K562 (cell line): ENCODE measurements at regions not wholly inside any gene's neighbourhood (a gene's known extent, or its start where the extent isn't known, plus 50 kb on each side); places are given as distances from the start of the nearest gene placed in this dataset.

Experiments
- ATAC-seq: fragments of 200-7000 bp; cut with Tn5 transposase; 3 replicates; pipeline ENCODE4 v1.9.1; 2020; ENCODE audit warnings: moderate library complexity
- BruUV-seq: library from RNA; stranded (reverse); fragments of 400-500 nt; replicated peaks from 2 replicates; lab custom pipeline; 2021; lab: Mats Ljungman, UMichigan
- CTCF ChIA-PET: fragments of 300-600 bp; formaldehyde crosslinking; extraction: SDS; loops from one replicate; lab custom pipeline; 2021; ENCODE audit warnings: low intra/inter-chr PET ratio; lab: Yijun Ruan, JAX
- POLR2A ChIA-PET: fragments of 300-600, 350-650 bp; sonication (Branson Sonifier 250); formaldehyde crosslinking; extraction: SDS; loops from one replicate; lab custom pipeline; 2021; ENCODE audit warnings: antibody characterized with exemption, inconsistent platforms; lab: Yijun Ruan, JAX
- DNase-seq, 4 experiments: peaks; one replicate each; pipeline versions ENCODE4 v3.0.0 to v3.0.0-alpha.2; 2011 to 2018; ENCODE audit warnings: low spot score in 3 of 4, mixed read lengths in 3 of 4; ENCODE audit errors: extremely low read depth in 1 of 4
- FAIRE-seq: peaks from 2 replicates; lab custom pipeline; 2011; peaks lifted over from hg19 to GRCh38; lab: Jason Lieb, UNC
- H2AFZ ChIP-seq: 2 replicates; pipeline ENCODE4 v1.6.0; 2011; ENCODE audit warnings: low read depth, low read length, control low read depth, inconsistent platforms
- H3K27ac ChIP-seq: fragments of 200-600 bp; 3 replicates; pipeline ENCODE4 v1.8.0; 2011; ENCODE audit warnings: low read depth, mild to moderate bottlenecking, control low read depth, inconsistent platforms, low read length, moderate library complexity, mixed read lengths; ENCODE audit errors: extremely low read depth
- H3K27me3 ChIP-seq, 2 experiments: fragments of 300-600 bp in 1 of 2; 2 replicates in 1 of 2; 3 replicates in 1 of 2; pipeline versions ENCODE4 v1.6.0 to v1.8.0; 2011; ENCODE audit warnings: inconsistent platforms in 2 of 2, low read length in 2 of 2, mild to moderate bottlenecking in 1 of 2, mixed read lengths in 1 of 2, moderate library complexity in 1 of 2; ENCODE audit not compliant: control insufficient read depth in 2 of 2, insufficient read depth in 2 of 2
- H3K36me3 ChIP-seq: fragments of 300-600 bp; 3 replicates; pipeline ENCODE4 v1.8.0; 2011; ENCODE audit warnings: mild to moderate bottlenecking, low read length, inconsistent platforms; ENCODE audit not compliant: control insufficient read depth, insufficient read depth
- H3K4me1 ChIP-seq, 2 experiments: fragments of 200-600 bp in 1 of 2; replicated peaks in 1 of 2; 2 replicates in 1 of 2; 3 replicates in 1 of 2; pipeline versions ENCODE4 v1.5.1 to v1.8.0; 2011; ENCODE audit warnings: inconsistent platforms in 2 of 2, low read length in 2 of 2, mild to moderate bottlenecking in 1 of 2, mixed read lengths in 1 of 2, moderate library complexity in 1 of 2; ENCODE audit not compliant: control insufficient read depth in 2 of 2, insufficient read depth in 2 of 2
- H3K4me2 ChIP-seq: 2 replicates; pipeline ENCODE4 v1.6.1; 2011; ENCODE audit warnings: low read length, control low read depth, inconsistent platforms, mixed read lengths; ENCODE audit not compliant: insufficient read depth
- H3K4me3 ChIP-seq: fragments of 200-600 bp; sonication (generic), shearing (Covaris generic); 2 replicates; pipeline ENCODE4 v1.5.1; 2016; ENCODE audit warnings: control low read depth, inconsistent platforms
- H3K79me2 ChIP-seq: fragments of 200-600 bp; 3 replicates; pipeline ENCODE4 v1.8.0; 2011; ENCODE audit warnings: low read length, inconsistent platforms; ENCODE audit not compliant: control insufficient read depth, insufficient read depth
- H3K9ac ChIP-seq, 2 experiments: 2 replicates each; pipeline versions ENCODE4 v1.6.0 to v1.6.1; 2011; ENCODE audit warnings: low read depth in 2 of 2, low read length in 2 of 2, control low read depth in 1 of 2, inconsistent platforms in 1 of 2, mild to moderate bottlenecking in 1 of 2, mixed read lengths in 1 of 2; ENCODE audit not compliant: insufficient read depth in 1 of 2
- H3K9me1 ChIP-seq: one replicate; pipeline ENCODE4 v1.6.0; 2011; ENCODE audit warnings: inconsistent platforms, mild to moderate bottlenecking, low read length, moderate library complexity; ENCODE audit not compliant: control insufficient read depth, insufficient read depth
- H3K9me3 ChIP-seq: replicated peaks from 2 replicates; pipeline ENCODE4 v1.5.1; 2011; ENCODE audit warnings: low read depth, low read length, inconsistent platforms; ENCODE audit not compliant: control insufficient read depth, insufficient read depth
- H4K20me1 ChIP-seq: replicated peaks from 2 replicates; pipeline ENCODE4 v1.6.1; 2011; ENCODE audit warnings: low read length, inconsistent platforms, mixed read lengths; ENCODE audit not compliant: control insufficient read depth, insufficient read depth
- BRF1 ChIP-seq: IDR thresholded peaks from 3 replicates; pipeline ENCODE4 v1.6.1; 2011; ENCODE audit warnings: borderline replicate concordance, mild to moderate bottlenecking; ENCODE audit not compliant: insufficient read length; ENCODE audit errors: extremely low read depth
- CBX8 ChIP-seq: fragments of 200-600 bp; sonication (generic); IDR thresholded peaks from 2 replicates; pipeline ENCODE4 v1.6.1; 2012; ENCODE audit warnings: borderline replicate concordance, mixed run types, low read depth, mild to moderate bottlenecking, moderate library complexity, mixed read lengths, low read length, control low read depth, inconsistent platforms; ENCODE audit not compliant: poor library complexity, severe bottlenecking; ENCODE audit errors: extremely low read depth
- KAT7 ChIP-seq: sonication (generic); formaldehyde crosslinking; IDR thresholded peaks from 2 replicates; pipeline ENCODE4 v1.8.0; 2022; ENCODE audit warnings: missing genetic modification reagents, mild to moderate bottlenecking, borderline replicate concordance
- MAZ ChIP-seq, 2 experiments: fragments of 450-650 bp in 1 of 2; sonication (generic) in 1 of 2; formaldehyde crosslinking; IDR thresholded peaks in 1 of 2; conservative IDR thresholded peaks in 1 of 2; 2 replicates each; pipeline versions ENCODE4 v1.4.0 to v1.5.0; 2020; ENCODE audit warnings: mild to moderate bottlenecking in 1 of 2, missing genetic modification reagents in 1 of 2
- MEF2A ChIP-seq: IDR thresholded peaks from 2 replicates; pipeline ENCODE4 v1.6.1; 2011; ENCODE audit warnings: low read depth, mild to moderate bottlenecking, low read length, moderate library complexity; ENCODE audit not compliant: control insufficient read depth
- MXI1 ChIP-seq: IDR thresholded peaks from 2 replicates; pipeline ENCODE4 v1.6.1; 2011; ENCODE audit warnings: low read depth, mild to moderate bottlenecking, improper control_type of control experiment, low read length
- POU5F1 ChIP-seq: fragments of 150-350 bp; IDR thresholded peaks from 2 replicates; pipeline ENCODE4 v1.6.1; 2014; ENCODE audit warnings: borderline replicate concordance, low read length, low read depth, mild to moderate bottlenecking; ENCODE audit not compliant: partially characterized antibody
- ZC3H11A ChIP-seq: IDR thresholded peaks from 2 replicates; pipeline ENCODE4 v1.6.1; 2012; ENCODE audit warnings: low read depth, low read length, improper control_type of control experiment
- ZFP36 ChIP-seq: fragments of 150-350 bp; IDR thresholded peaks from 2 replicates; pipeline ENCODE4 v1.6.1; 2018; ENCODE audit warnings: low read length, low read depth; ENCODE audit not compliant: partially characterized antibody
- ZKSCAN3 ChIP-seq: fragments of 250-450 bp; sonication (Bioruptor Pico); IDR thresholded peaks from 2 replicates; pipeline ENCODE4 v1.4.0; 2020
- ZNF668 ChIP-seq: fragments of 250-450 bp; sonication (Bioruptor Pico); IDR thresholded peaks from 2 replicates; pipeline ENCODE4 v1.8.0; 2022; ENCODE audit warnings: mild to moderate bottlenecking, inconsistent platforms
- WGBS: fragments of 100-300 bp; shearing (Covaris generic); methylation state at CpG from one replicate; pipeline ENCODE4 v1.1.6; 2016; ENCODE audit warnings: low coverage, mixed read lengths; ENCODE audit not compliant: insufficient coverage; ENCODE audit errors: missing lambda C conversion rate; 5-methylcytosine and 5-hydroxymethylcytosine counted together
- in situ Hi-C: fragments of 300-500 bp; cut with MboI; formaldehyde crosslinking; loops from 4 replicates; pipeline ENCODE4 v1.15.0; 2018; ENCODE audit warnings: inconsistent platforms, mixed read lengths
- intact Hi-C: fragments of 100-400 bp; cut with micrococcal nuclease; formaldehyde crosslinking; loops from 2 replicates; pipeline ENCODE4 v1.14.2; 2022
- TF ChIP-seq, protein P1 (sequence below): IDR thresholded peaks from 3 replicates; pipeline ENCODE4 v1.6.1; 2011; ENCODE audit warnings: borderline replicate concordance, mild to moderate bottlenecking; ENCODE audit not compliant: insufficient read length, insufficient read depth
- TF ChIP-seq, protein P2 (sequence below), 2 experiments: fragments of 450-650 bp; IDR thresholded peaks; 2 replicates each; pipeline ENCODE4 v1.6.1; 2016
- TF ChIP-seq, protein P3 (sequence below): conservative IDR thresholded peaks from 2 replicates; pipeline ENCODE4 v1.6.1; 2011; ENCODE audit warnings: low read depth, mild to moderate bottlenecking, low read length; ENCODE audit not compliant: control insufficient read depth

DNA sequence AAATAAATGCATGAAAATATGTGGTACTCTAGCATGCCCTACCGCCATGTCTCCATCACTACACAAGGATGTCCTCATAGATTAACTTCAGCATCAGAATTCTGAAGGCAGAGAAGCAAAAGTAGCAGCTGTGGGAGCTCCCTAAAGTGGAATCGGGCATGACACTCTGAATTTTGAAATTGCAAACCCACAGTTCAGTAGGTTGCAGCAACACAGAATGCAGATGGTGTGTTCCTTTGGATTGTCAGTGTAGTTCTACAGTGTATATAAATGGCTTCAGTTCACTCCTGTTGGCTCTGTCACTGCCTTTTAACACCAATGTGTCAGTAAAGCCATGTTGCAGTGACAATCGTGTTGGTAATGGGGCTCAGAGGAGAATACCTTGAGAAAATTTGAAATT, 973.6 kb upstream of the WWC1 start:
- Histone ChIP-seq H3K36me3 (no peaks in the 10 kb centered on the region), H3K27ac (no peak overlapping the region), H4K20me1 (no peaks in the 10 kb centered on the region), H3K4me3 (no peak overlapping the region), H3K4me2 (no peak overlapping the region), H3K9me1 (no peaks in the 10 kb centered on the region), H3K27me3 (no peaks in the 10 kb centered on the region), H3K79me2 (no peaks in the 10 kb centered on the region), H3K9me3 (no peaks in the 10 kb centered on the region), H3K9ac (no peak overlapping the region), H3K4me1 (no peaks in the 10 kb centered on the region), H2AFZ (no peak overlapping the region)
- FAIRE-seq (no peak), ATAC-seq (no peak), DNase-seq (no peak)
- intact Hi-C loops = no loop called here
- 0% methylated on average over 3 of the region's 3 CpGs for WGBS
- ChIA-PET CTCF (no interaction called here), POLR2A (no interaction called here)
- in situ Hi-C loops = no loop called here
- no TSS peak for BruUV-seq
- TF ChIP-seq, protein P1, sequence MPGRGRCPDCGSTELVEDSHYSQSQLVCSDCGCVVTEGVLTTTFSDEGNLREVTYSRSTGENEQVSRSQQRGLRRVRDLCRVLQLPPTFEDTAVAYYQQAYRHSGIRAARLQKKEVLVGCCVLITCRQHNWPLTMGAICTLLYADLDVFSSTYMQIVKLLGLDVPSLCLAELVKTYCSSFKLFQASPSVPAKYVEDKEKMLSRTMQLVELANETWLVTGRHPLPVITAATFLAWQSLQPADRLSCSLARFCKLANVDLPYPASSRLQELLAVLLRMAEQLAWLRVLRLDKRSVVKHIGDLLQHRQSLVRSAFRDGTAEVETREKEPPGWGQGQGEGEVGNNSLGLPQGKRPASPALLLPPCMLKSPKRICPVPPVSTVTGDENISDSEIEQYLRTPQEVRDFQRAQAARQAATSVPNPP = no peak
- TF ChIP-seq BRF1 (no peak), KAT7 (CRISPR knock-in tag) (no peak), ZC3H11A (no peak), ZKSCAN3 (no peak), ZFP36 (no peak), ZNF668 (no peak), CBX8 (no peak), MEF2A (no peak), MAZ (CRISPR knock-in tag; conservative IDR thresholded peaks at IDR 0.05 in 1 of 2, IDR thresholded peaks at IDR 0.05 in 1 of 2) (no peak), POU5F1 (no peak), MXI1 (no peak)
- TF ChIP-seq, protein P2, sequence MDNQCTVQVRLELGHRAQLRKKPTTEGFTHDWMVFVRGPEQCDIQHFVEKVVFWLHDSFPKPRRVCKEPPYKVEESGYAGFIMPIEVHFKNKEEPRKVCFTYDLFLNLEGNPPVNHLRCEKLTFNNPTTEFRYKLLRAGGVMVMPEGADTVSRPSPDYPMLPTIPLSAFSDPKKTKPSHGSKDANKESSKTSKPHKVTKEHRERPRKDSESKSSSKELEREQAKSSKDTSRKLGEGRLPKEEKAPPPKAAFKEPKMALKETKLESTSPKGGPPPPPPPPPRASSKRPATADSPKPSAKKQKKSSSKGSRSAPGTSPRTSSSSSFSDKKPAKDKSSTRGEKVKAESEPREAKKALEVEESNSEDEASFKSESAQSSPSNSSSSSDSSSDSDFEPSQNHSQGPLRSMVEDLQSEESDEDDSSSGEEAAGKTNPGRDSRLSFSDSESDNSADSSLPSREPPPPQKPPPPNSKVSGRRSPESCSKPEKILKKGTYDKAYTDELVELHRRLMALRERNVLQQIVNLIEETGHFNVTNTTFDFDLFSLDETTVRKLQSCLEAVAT (IDR thresholded peaks at IDR 0.05) = no peak
- TF ChIP-seq, protein P3, sequence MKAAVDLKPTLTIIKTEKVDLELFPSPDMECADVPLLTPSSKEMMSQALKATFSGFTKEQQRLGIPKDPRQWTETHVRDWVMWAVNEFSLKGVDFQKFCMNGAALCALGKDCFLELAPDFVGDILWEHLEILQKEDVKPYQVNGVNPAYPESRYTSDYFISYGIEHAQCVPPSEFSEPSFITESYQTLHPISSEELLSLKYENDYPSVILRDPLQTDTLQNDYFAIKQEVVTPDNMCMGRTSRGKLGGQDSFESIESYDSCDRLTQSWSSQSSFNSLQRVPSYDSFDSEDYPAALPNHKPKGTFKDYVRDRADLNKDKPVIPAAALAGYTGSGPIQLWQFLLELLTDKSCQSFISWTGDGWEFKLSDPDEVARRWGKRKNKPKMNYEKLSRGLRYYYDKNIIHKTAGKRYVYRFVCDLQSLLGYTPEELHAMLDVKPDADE = no peak
